Hepatocyte (in vitro differentiated cells): ENCODE measurements at regions not wholly inside any gene's neighbourhood (a gene's known extent, or its start where the extent isn't known, plus 50 kb on each side); places are given as distances from the start of the nearest gene placed in this dataset.
"Not testable (repeated sequence)": the region's sequence is repeated elsewhere in the genome, so short reads cannot be mapped to it uniquely, and the experiment has no call there.

Experiments used
- DNase-seq: peaks from one replicate; pipeline ENCODE4 v3.0.0-alpha.2; 2016; ENCODE audit warnings: low spot score
- H2AFZ ChIP-seq: fragments of 200-600 bp; sonication (generic); 2 replicates; pipeline ENCODE4 v1.6.0; 2016; ENCODE audit warnings: antibody characterized with exemption, mild to moderate bottlenecking
- H3K27ac ChIP-seq: fragments of 200-600 bp; sonication (generic); 2 replicates; pipeline ENCODE4 v1.5.1; 2016; ENCODE audit warnings: mild to moderate bottlenecking
- H3K27me3 ChIP-seq: fragments of 200-600 bp; sonication (generic); 2 replicates; pipeline ENCODE4 v1.6.1; 2016
- H3K36me3 ChIP-seq: fragments of 200-600 bp; sonication (generic); replicated peaks from 2 replicates; pipeline ENCODE4 v1.5.1; 2016; ENCODE audit warnings: low read depth; ENCODE audit not compliant: insufficient read depth
- H3K4me1 ChIP-seq: fragments of 200-600 bp; sonication (generic); 2 replicates; pipeline ENCODE4 v1.5.1; 2016; ENCODE audit warnings: mild to moderate bottlenecking, moderate library complexity; ENCODE audit not compliant: insufficient read depth
- H3K4me2 ChIP-seq: fragments of 200-600 bp; sonication (generic); 2 replicates; pipeline ENCODE4 v1.6.0; 2016
- H3K4me3 ChIP-seq: fragments of 200-600 bp; sonication (generic); 2 replicates; pipeline ENCODE4 v1.5.1; 2016; ENCODE audit warnings: mild to moderate bottlenecking
- H3K79me2 ChIP-seq: fragments of 200-600 bp; sonication (generic); 2 replicates; pipeline ENCODE4 v1.6.0; 2017; ENCODE audit warnings: mild to moderate bottlenecking
- H3K9me2 ChIP-seq: fragments of 200-600 bp; sonication (generic); replicated peaks from 2 replicates; pipeline ENCODE4 v1.6.0; 2017; ENCODE audit warnings: mild to moderate bottlenecking; ENCODE audit not compliant: insufficient read depth
- H3K9me3 ChIP-seq: fragments of 200-600 bp; sonication (generic); 2 replicates; pipeline ENCODE4 v1.5.1; 2016; ENCODE audit warnings: low read depth, mild to moderate bottlenecking
- H4K20me1 ChIP-seq: fragments of 200-600 bp; sonication (generic); 2 replicates; pipeline ENCODE4 v1.6.0; 2016; ENCODE audit warnings: mild to moderate bottlenecking; ENCODE audit not compliant: insufficient read depth, poor library complexity, severe bottlenecking
- EZH2 ChIP-seq: fragments of 200-600 bp; sonication (generic); IDR thresholded peaks from 2 replicates; pipeline ENCODE4 v1.6.1; 2016; ENCODE audit warnings: antibody characterized with exemption, mild to moderate bottlenecking, borderline replicate concordance
- EZH2phosphoT487 ChIP-seq: fragments of 200-600 bp; sonication (generic); IDR thresholded peaks from one replicate; pipeline ENCODE4 v1.6.1; 2018; ENCODE audit warnings: antibody characterized with exemption, mild to moderate bottlenecking, low read depth, moderate library complexity; ENCODE audit not compliant: unreplicated experiment, severe bottlenecking
- WGBS: methylation state at CpG from one replicate; pipeline ENCODE4 v1.1.6; 2016; ENCODE audit warnings: low lambda C conversion rate; ENCODE audit errors: missing lambda C conversion rate; 5-methylcytosine and 5-hydroxymethylcytosine counted together
- TF ChIP-seq, protein P1 (sequence below): fragments of 200-600 bp; sonication (generic); IDR thresholded peaks from 2 replicates; pipeline ENCODE4 v1.5.1; 2016; ENCODE audit warnings: antibody characterized with exemption, mild to moderate bottlenecking; ENCODE audit not compliant: poor library complexity

- no peak for DNase-seq
- H4K20me1 ChIP-seq, result no peaks in the 10 kb centered on the region
- no peaks in the 10 kb centered on the region for H3K36me3 ChIP-seq
- no peak overlapping the region for H3K4me2 ChIP-seq
- no peaks in the 10 kb centered on the region for H3K79me2 ChIP-seq
- H3K27me3 ChIP-seq, result no peaks in the 10 kb centered on the region
- no peaks in the 10 kb centered on the region for H3K9me2 ChIP-seq
- H3K4me3 ChIP-seq, result no peak overlapping the region
- H3K27ac ChIP-seq, result peak overlapping the region; percentile 28
- H3K4me1 ChIP-seq, result peaks cover 4% of the 10 kb centered on the region
- no peaks in the 10 kb centered on the region for H3K9me3 ChIP-seq
- H2AFZ ChIP-seq, result no peak overlapping the region
- TF ChIP-seq, protein P1, sequence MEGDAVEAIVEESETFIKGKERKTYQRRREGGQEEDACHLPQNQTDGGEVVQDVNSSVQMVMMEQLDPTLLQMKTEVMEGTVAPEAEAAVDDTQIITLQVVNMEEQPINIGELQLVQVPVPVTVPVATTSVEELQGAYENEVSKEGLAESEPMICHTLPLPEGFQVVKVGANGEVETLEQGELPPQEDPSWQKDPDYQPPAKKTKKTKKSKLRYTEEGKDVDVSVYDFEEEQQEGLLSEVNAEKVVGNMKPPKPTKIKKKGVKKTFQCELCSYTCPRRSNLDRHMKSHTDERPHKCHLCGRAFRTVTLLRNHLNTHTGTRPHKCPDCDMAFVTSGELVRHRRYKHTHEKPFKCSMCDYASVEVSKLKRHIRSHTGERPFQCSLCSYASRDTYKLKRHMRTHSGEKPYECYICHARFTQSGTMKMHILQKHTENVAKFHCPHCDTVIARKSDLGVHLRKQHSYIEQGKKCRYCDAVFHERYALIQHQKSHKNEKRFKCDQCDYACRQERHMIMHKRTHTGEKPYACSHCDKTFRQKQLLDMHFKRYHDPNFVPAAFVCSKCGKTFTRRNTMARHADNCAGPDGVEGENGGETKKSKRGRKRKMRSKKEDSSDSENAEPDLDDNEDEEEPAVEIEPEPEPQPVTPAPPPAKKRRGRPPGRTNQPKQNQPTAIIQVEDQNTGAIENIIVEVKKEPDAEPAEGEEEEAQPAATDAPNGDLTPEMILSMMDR, result no peak
- TF ChIP-seq EZH2phosphoT487 (no peak), EZH2 (no peak)
Measured at GRCh38 chr1:186762653-186763052, 66.1 kb upstream of the PLA2G4A start.

- Histone ChIP-seq H3K4me1 (peaks cover 4% of the 10 kb centered on the region), H3K27me3 (no peaks in the 10 kb centered on the region), H2AFZ (no peak overlapping the region), H3K4me2 (no peak overlapping the region), H3K36me3 (no peaks in the 10 kb centered on the region), H3K9me3 (no peaks in the 10 kb centered on the region), H3K9me2 (no peaks in the 10 kb centered on the region), H3K27ac (no peak overlapping the region), H3K79me2 (no peaks in the 10 kb centered on the region), H3K4me3 (no peak overlapping the region), H4K20me1 (no peaks in the 10 kb centered on the region)
- TF ChIP-seq EZH2 (no peak), EZH2phosphoT487 (no peak)
- TF ChIP-seq, protein P1, result no peak
- DNase-seq, result no peak
Measured at GRCh38 chr1:186761358-186761757, 67.4 kb upstream of the PLA2G4A start.

GRCh38 chr1:186760446-186760845, 68.3 kb upstream of the PLA2G4A start:
- H3K27me3 ChIP-seq, result no peaks in the 10 kb centered on the region
- no peak overlapping the region for H3K4me2 ChIP-seq
- no peak overlapping the region for H3K27ac ChIP-seq
- DNase-seq, result no peak
- TF ChIP-seq EZH2phosphoT487, result no peak
- TF ChIP-seq, protein P1, result no peak
- TF ChIP-seq EZH2, result no peak
- H2AFZ ChIP-seq, result no peak overlapping the region
- H3K9me3 ChIP-seq, result no peaks in the 10 kb centered on the region
- H3K4me3 ChIP-seq, result no peak overlapping the region
- H3K36me3 ChIP-seq, result no peaks in the 10 kb centered on the region
- H3K4me1 ChIP-seq, result peaks cover 4% of the 10 kb centered on the region
- H3K9me2 ChIP-seq, result no peaks in the 10 kb centered on the region
- WGBS, result 82% methylated on average over 1 of the region's 1 CpG
- H3K79me2 ChIP-seq, result no peaks in the 10 kb centered on the region
- H4K20me1 ChIP-seq, result no peaks in the 10 kb centered on the region

DNA sequence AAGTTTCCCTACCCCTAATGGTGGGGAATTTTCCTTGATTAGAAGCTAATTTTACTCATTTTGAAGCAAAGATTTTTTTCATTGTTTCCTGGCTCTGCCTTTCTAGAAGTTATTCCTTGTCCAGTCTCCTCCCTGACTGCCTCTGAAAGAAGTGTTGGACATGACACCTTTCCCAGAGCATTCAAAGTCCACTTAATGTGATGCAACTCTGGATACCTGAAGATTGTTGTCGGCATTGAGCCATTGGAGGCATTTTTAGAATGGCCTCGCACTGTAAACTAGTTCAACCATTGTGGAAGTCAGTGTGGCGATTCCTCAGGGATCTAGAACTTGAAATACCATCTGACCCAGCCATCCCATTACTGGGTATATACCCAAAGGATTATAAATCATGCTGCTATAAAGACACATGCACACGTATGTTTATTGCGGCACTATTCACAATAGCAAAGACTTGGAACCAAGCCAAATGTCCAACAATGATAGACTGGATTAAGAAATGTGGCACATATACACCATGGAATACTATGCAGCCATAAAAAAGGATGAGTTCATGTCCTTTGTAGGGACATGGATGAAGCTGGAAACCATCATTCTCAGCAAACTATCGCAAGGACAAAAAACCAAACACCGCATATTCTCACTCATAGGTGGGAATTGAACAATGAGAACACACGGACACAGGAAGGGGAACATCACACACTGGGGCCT, 69.7 kb upstream of the PLA2G4A start:
- WGBS, result 86% methylated on average over 5 of the region's 8 CpGs
- H3K4me1 ChIP-seq, result not testable (repeated sequence)
- DNase-seq, result peak; percentile 10

More for the DNA sequence above, 69.7 kb upstream of the PLA2G4A start:
- H3K27me3 ChIP-seq, H3K9me2 ChIP-seq, H3K9me3 ChIP-seq, H2AFZ ChIP-seq, H3K79me2 ChIP-seq, H3K4me2 ChIP-seq, H3K27ac ChIP-seq, H3K36me3 ChIP-seq, H3K4me3 ChIP-seq, H4K20me1 ChIP-seq: not testable (repeated sequence)
